Hepatocyte (in vitro differentiated cells): ENCODE measurements at regions not wholly inside any gene's neighbourhood (a gene's known extent, or its start where the extent isn't known, plus 50 kb on each side); places are given as distances from the start of the nearest gene placed in this dataset.

Experiments used
- DNase-seq: peaks from one replicate; pipeline ENCODE4 v3.0.0-alpha.2; 2016; ENCODE audit warnings: low spot score
- H2AFZ ChIP-seq: fragments of 200-600 bp; sonication (generic); 2 replicates; pipeline ENCODE4 v1.6.0; 2016; ENCODE audit warnings: antibody characterized with exemption, mild to moderate bottlenecking
- H3K27ac ChIP-seq: fragments of 200-600 bp; sonication (generic); 2 replicates; pipeline ENCODE4 v1.5.1; 2016; ENCODE audit warnings: mild to moderate bottlenecking
- H3K27me3 ChIP-seq: fragments of 200-600 bp; sonication (generic); 2 replicates; pipeline ENCODE4 v1.6.1; 2016
- H3K36me3 ChIP-seq: fragments of 200-600 bp; sonication (generic); replicated peaks from 2 replicates; pipeline ENCODE4 v1.5.1; 2016; ENCODE audit warnings: low read depth; ENCODE audit not compliant: insufficient read depth
- H3K4me1 ChIP-seq: fragments of 200-600 bp; sonication (generic); 2 replicates; pipeline ENCODE4 v1.5.1; 2016; ENCODE audit warnings: mild to moderate bottlenecking, moderate library complexity; ENCODE audit not compliant: insufficient read depth
- H3K4me2 ChIP-seq: fragments of 200-600 bp; sonication (generic); 2 replicates; pipeline ENCODE4 v1.6.0; 2016
- H3K4me3 ChIP-seq: fragments of 200-600 bp; sonication (generic); 2 replicates; pipeline ENCODE4 v1.5.1; 2016; ENCODE audit warnings: mild to moderate bottlenecking
- H3K79me2 ChIP-seq: fragments of 200-600 bp; sonication (generic); 2 replicates; pipeline ENCODE4 v1.6.0; 2017; ENCODE audit warnings: mild to moderate bottlenecking
- H3K9me2 ChIP-seq: fragments of 200-600 bp; sonication (generic); replicated peaks from 2 replicates; pipeline ENCODE4 v1.6.0; 2017; ENCODE audit warnings: mild to moderate bottlenecking; ENCODE audit not compliant: insufficient read depth
- H3K9me3 ChIP-seq: fragments of 200-600 bp; sonication (generic); 2 replicates; pipeline ENCODE4 v1.5.1; 2016; ENCODE audit warnings: low read depth, mild to moderate bottlenecking
- H4K20me1 ChIP-seq: fragments of 200-600 bp; sonication (generic); 2 replicates; pipeline ENCODE4 v1.6.0; 2016; ENCODE audit warnings: mild to moderate bottlenecking; ENCODE audit not compliant: insufficient read depth, poor library complexity, severe bottlenecking
- CTCF ChIP-seq: fragments of 200-600 bp; sonication (generic); IDR thresholded peaks from 2 replicates; pipeline ENCODE4 v1.5.1; 2016; ENCODE audit warnings: antibody characterized with exemption, mild to moderate bottlenecking; ENCODE audit not compliant: poor library complexity
- EZH2 ChIP-seq: fragments of 200-600 bp; sonication (generic); IDR thresholded peaks from 2 replicates; pipeline ENCODE4 v1.6.1; 2016; ENCODE audit warnings: antibody characterized with exemption, mild to moderate bottlenecking, borderline replicate concordance
- EZH2phosphoT487 ChIP-seq: fragments of 200-600 bp; sonication (generic); IDR thresholded peaks from one replicate; pipeline ENCODE4 v1.6.1; 2018; ENCODE audit warnings: antibody characterized with exemption, mild to moderate bottlenecking, low read depth, moderate library complexity; ENCODE audit not compliant: unreplicated experiment, severe bottlenecking
- WGBS: methylation state at CpG from one replicate; pipeline ENCODE4 v1.1.6; 2016; ENCODE audit warnings: low lambda C conversion rate; ENCODE audit errors: missing lambda C conversion rate; 5-methylcytosine and 5-hydroxymethylcytosine counted together

- H3K36me3 ChIP-seq, result no peaks in the 10 kb centered on the region
- H3K79me2 ChIP-seq, result no peaks in the 10 kb centered on the region
- no peak for DNase-seq
- peaks cover 3% of the 10 kb centered on the region for H3K9me3 ChIP-seq
- no peaks in the 10 kb centered on the region for H3K9me2 ChIP-seq
- H2AFZ ChIP-seq, result no peak overlapping the region
- H3K4me1 ChIP-seq, result no peaks in the 10 kb centered on the region
- H3K4me3 ChIP-seq, result no peak overlapping the region
- no peak overlapping the region for H3K27ac ChIP-seq
- no peak overlapping the region for H3K4me2 ChIP-seq
- no peak for TF ChIP-seq EZH2phosphoT487
- TF ChIP-seq CTCF, result no peak
- TF ChIP-seq EZH2, result no peak
- no peaks in the 10 kb centered on the region for H3K27me3 ChIP-seq
- no peaks in the 10 kb centered on the region for H4K20me1 ChIP-seq
- 96% methylated on average over 1 of the region's 1 CpG for WGBS
Observed at GRCh38 chr9:17875886-17876285, 297.0 kb downstream of the SH3GL2 start.

- WGBS, result 89% methylated on average over 3 of the region's 3 CpGs
- TF ChIP-seq EZH2 (no peak), EZH2phosphoT487 (no peak), CTCF (no peak)
- DNase-seq, result no peak
- no peaks in the 10 kb centered on the region for H3K4me1 ChIP-seq
- H2AFZ ChIP-seq, result no peak overlapping the region
- H3K4me2 ChIP-seq, result no peak overlapping the region
- H3K27me3 ChIP-seq, result no peaks in the 10 kb centered on the region
- H3K36me3 ChIP-seq, result no peaks in the 10 kb centered on the region
- H3K79me2 ChIP-seq, result no peaks in the 10 kb centered on the region
- H3K9me3 ChIP-seq, result peaks cover 3% of the 10 kb centered on the region
- no peaks in the 10 kb centered on the region for H4K20me1 ChIP-seq
- H3K4me3 ChIP-seq, result no peak overlapping the region
- H3K27ac ChIP-seq, result no peak overlapping the region
- no peaks in the 10 kb centered on the region for H3K9me2 ChIP-seq
Observed at GRCh38 chr9:17876687-17877086, 297.8 kb downstream of the SH3GL2 start.

- Histone ChIP-seq H4K20me1 (no peaks in the 10 kb centered on the region), H3K9me2 (no peaks in the 10 kb centered on the region), H3K4me1 (no peaks in the 10 kb centered on the region), H2AFZ (no peak overlapping the region), H3K79me2 (no peaks in the 10 kb centered on the region), H3K36me3 (no peaks in the 10 kb centered on the region), H3K4me3 (no peak overlapping the region), H3K27ac (no peak overlapping the region), H3K9me3 (no peaks in the 10 kb centered on the region), H3K27me3 (no peaks in the 10 kb centered on the region), H3K4me2 (no peak overlapping the region)
- TF ChIP-seq EZH2, result no peak
- TF ChIP-seq CTCF, result no peak
- TF ChIP-seq EZH2phosphoT487, result no peak
- no peak for DNase-seq
- WGBS, result 93% methylated on average over 3 of the region's 3 CpGs
Observed at GRCh38 chr9:17878810-17879370, 300.0 kb downstream of the SH3GL2 start.

GRCh38 chr9:17881371-17881770 is 302.5 kb downstream of the SH3GL2 start:
- 81% methylated on average over 9 of the region's 9 CpGs for WGBS
- Histone ChIP-seq H3K9me2 (no peaks in the 10 kb centered on the region), H3K79me2 (no peaks in the 10 kb centered on the region), H3K4me1 (no peaks in the 10 kb centered on the region), H3K9me3 (no peaks in the 10 kb centered on the region), H3K4me3 (no peak overlapping the region), H4K20me1 (no peaks in the 10 kb centered on the region), H3K4me2 (no peak overlapping the region), H2AFZ (no peak overlapping the region), H3K27ac (no peak overlapping the region), H3K27me3 (no peaks in the 10 kb centered on the region), H3K36me3 (no peaks in the 10 kb centered on the region)
- TF ChIP-seq EZH2phosphoT487, result no peak
- TF ChIP-seq EZH2, result no peak
- no peak for TF ChIP-seq CTCF
- DNase-seq, result no peak
